ENCODE measurements at regions not wholly inside any gene's neighbourhood (a gene's known extent, or its start where the extent isn't known, plus 50 kb on each side); places are given as distances from the start of the nearest gene placed in this dataset.
"Not testable (repeated sequence)": the region's sequence is repeated elsewhere in the genome, so short reads cannot be mapped to it uniquely, and the experiment has no call there.

DNA sequence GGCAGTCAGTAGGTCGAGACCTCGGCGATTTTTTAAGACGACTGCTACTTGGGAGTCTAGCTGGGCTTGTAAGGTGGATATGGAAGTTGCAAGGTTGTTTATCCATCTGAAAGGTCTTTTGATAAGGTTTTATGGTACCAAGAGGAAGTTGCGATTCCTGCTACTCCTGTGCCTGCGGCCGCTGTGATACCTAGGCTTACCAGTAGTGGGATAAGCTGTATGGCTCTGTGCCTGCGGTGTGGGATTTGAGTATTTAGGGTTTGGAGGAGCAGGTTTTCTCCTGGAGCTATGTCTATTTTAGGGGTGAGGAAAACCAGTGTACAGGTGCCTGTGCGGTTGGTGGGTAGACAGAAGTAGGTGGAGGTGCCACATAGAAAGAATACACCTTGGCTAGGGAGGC, 1059.8 kb downstream of the SI start:
- no peak overlapping the region for H3K4me3 ChIP-seq (ENCODE audit: low read depth, low read length)
- CTCF ChIA-PET: no interaction called here
- POLR2A ChIA-PET: no interaction called here
- no peak for DNase-seq (ENCODE audit: low read depth)
- H3K27me3 ChIP-seq (ENCODE audit: control insufficient read depth, insufficient read depth, low read length): no peaks in the 10 kb centered on the region
- TF ChIP-seq, protein P1, sequence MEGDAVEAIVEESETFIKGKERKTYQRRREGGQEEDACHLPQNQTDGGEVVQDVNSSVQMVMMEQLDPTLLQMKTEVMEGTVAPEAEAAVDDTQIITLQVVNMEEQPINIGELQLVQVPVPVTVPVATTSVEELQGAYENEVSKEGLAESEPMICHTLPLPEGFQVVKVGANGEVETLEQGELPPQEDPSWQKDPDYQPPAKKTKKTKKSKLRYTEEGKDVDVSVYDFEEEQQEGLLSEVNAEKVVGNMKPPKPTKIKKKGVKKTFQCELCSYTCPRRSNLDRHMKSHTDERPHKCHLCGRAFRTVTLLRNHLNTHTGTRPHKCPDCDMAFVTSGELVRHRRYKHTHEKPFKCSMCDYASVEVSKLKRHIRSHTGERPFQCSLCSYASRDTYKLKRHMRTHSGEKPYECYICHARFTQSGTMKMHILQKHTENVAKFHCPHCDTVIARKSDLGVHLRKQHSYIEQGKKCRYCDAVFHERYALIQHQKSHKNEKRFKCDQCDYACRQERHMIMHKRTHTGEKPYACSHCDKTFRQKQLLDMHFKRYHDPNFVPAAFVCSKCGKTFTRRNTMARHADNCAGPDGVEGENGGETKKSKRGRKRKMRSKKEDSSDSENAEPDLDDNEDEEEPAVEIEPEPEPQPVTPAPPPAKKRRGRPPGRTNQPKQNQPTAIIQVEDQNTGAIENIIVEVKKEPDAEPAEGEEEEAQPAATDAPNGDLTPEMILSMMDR (IDR thresholded peaks at IDR 0.05; ENCODE audit: insufficient read depth, low read depth, low read length): no peak
- no peaks in the 10 kb centered on the region for H3K36me3 ChIP-seq (ENCODE audit: control insufficient read depth, insufficient read depth, low read length)

DNA sequence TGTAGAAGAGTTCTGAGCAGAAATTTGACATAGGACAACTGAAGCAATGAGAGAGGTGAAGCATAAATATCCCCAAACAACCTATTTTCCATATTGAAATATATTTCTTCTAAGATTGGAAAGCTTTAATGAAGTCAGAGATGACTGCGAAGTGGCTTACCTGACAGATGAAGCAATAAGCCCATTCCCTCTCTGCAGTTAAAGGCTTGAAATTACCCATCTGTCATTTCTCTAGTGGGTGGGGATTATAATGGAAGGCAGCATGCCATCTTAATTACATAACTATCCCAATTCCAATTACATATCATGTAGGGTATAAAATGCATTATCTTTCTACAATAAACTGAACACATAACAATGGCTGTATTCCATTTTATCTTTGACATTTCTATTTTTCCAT, 1070.5 kb downstream of the SI start:
- POLR2A ChIA-PET: no interaction called here

DNA sequence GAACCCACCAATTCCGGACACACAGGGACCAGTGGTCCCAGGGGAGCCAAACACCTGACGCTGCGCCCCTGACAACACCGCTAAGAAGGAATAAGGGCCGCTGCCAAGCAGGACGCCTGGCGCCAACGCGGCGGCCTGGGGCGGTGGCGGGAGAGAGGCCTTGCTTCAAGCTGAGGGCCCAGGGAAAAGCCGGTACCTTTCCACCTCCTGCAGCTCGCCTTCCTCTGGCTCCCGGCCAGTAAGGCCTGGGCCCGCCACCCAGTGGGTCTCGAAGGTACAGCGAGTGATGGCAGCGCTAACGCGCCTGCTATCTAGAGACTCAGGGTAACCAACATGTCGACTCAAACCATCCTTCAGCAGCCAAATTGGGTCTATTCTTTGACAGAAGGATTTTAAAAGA, 1074.1 kb downstream of the SI start:
- ChIA-PET CTCF (no interaction called here), POLR2A (no interaction called here)
- DNase-seq (ENCODE audit: low read depth): no peak
- Histone ChIP-seq H3K4me3 (ENCODE audit: low read depth, low read length) (no peak overlapping the region), H3K36me3 (ENCODE audit: control insufficient read depth, insufficient read depth, low read length) (no peaks in the 10 kb centered on the region), H3K27me3 (ENCODE audit: control insufficient read depth, insufficient read depth, low read length) (no peaks in the 10 kb centered on the region)
- TF ChIP-seq, protein P1 (IDR thresholded peaks at IDR 0.05; ENCODE audit: insufficient read depth, low read depth, low read length): no peak

More for the DNA sequence above, 1070.5 kb downstream of the SI start:
- DNase-seq (ENCODE audit: low read depth): no peak
- TF ChIP-seq, protein P1 (IDR thresholded peaks at IDR 0.05; ENCODE audit: insufficient read depth, low read depth, low read length): no peak
- H3K36me3 ChIP-seq (ENCODE audit: control insufficient read depth, insufficient read depth, low read length): no peaks in the 10 kb centered on the region
- H3K27me3 ChIP-seq (ENCODE audit: control insufficient read depth, insufficient read depth, low read length): no peaks in the 10 kb centered on the region
- no peak overlapping the region for H3K4me3 ChIP-seq (ENCODE audit: low read depth, low read length)
- CTCF ChIA-PET: no interaction called here

- H3K27me3 ChIP-seq (ENCODE audit: control insufficient read depth, insufficient read depth, low read length); H3K36me3 ChIP-seq (ENCODE audit: control insufficient read depth, insufficient read depth, low read length); POLR2A ChIA-PET; CTCF ChIA-PET; DNase-seq (ENCODE audit: low read depth); H3K4me3 ChIP-seq (ENCODE audit: low read depth, low read length): not testable (repeated sequence)
Measured at GRCh38 chr3:164003016-164003415, 1075.3 kb downstream of the SI start.

DNA sequence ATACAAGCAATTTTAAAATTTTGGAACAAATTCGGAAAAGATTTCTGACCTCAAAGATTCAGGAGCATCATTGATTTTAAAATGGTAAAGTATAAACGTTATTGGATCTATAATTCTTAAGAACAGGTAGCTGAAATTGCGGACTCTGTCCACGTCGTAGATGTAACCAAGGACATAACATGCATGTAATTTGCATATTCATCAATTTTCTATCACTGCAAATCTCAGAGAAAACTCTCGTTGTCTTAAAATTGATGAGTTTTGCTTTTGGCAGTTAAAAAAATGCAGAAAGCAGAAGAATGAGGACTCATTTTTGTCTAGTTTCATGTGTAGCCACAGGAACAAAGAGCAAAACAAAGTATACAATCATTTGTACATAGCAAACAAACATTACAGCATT, 1094.4 kb downstream of the SI start:
- POLR2A ChIA-PET: no interaction called here
- CTCF ChIA-PET: no interaction called here
- no peak for DNase-seq (ENCODE audit: low read depth)
- H3K36me3 ChIP-seq (ENCODE audit: control insufficient read depth, insufficient read depth, low read length): no peaks in the 10 kb centered on the region
- H3K4me3 ChIP-seq (ENCODE audit: low read depth, low read length): no peak overlapping the region
- H3K27me3 ChIP-seq (ENCODE audit: control insufficient read depth, insufficient read depth, low read length): no peaks in the 10 kb centered on the region
- TF ChIP-seq, protein P1 (IDR thresholded peaks at IDR 0.05; ENCODE audit: insufficient read depth, low read depth, low read length): no peak

GRCh38 chr3:163971861-163972260, 1106.4 kb downstream of the SI start:
- POLR2A ChIA-PET: no interaction called here
- CTCF ChIA-PET: interaction anchor here (1.3 kb wide), 1 partner anchor 13 kb away, joined by 3 read pairs; no protein-coding TSS in a partner anchor
- TF ChIP-seq, protein P1 (IDR thresholded peaks at IDR 0.05; ENCODE audit: insufficient read depth, low read depth, low read length): no peak
- H3K27me3 ChIP-seq (ENCODE audit: control insufficient read depth, insufficient read depth, low read length): no peaks in the 10 kb centered on the region
- DNase-seq (ENCODE audit: low read depth): no peak
- H3K4me3 ChIP-seq (ENCODE audit: low read depth, low read length): no peak overlapping the region
- no peaks in the 10 kb centered on the region for H3K36me3 ChIP-seq (ENCODE audit: control insufficient read depth, insufficient read depth, low read length)
